Thyroid gland (tissue), 4 donors: ENCODE measurements at regions not wholly inside any gene's neighbourhood (a gene's known extent, or its start where the extent isn't known, plus 50 kb on each side); places are given as distances from the start of the nearest gene placed in this dataset.

Experiments
- DNase-seq, 2 donors: peaks; one replicate each; pipeline ENCODE4 v3.0.0-alpha.2; 2019
- H3K27ac ChIP-seq, 3 donors: fragments of 200-600 bp; sonication (generic); 1 replicate in 2 of 3; 2 replicates in 1 of 3; pipeline ENCODE4 v1.5.1; 2016 to 2019; ENCODE audit warnings: mild to moderate bottlenecking in 1 of 3, moderate library complexity in 1 of 3
- H3K27me3 ChIP-seq: fragments of 200-600 bp; sonication (generic); one replicate; pipeline ENCODE4 v1.5.1; 2019
- H3K36me3 ChIP-seq, 2 donors: fragments of 200-600 bp; sonication (generic); one replicate each; pipeline ENCODE4 v1.5.1; 2016 to 2019
- H3K4me1 ChIP-seq, 2 donors: fragments of 200-600 bp; sonication (generic); one replicate each; pipeline ENCODE4 v1.5.1; 2017 to 2019
- H3K4me3 ChIP-seq, 3 donors: fragments of 200-600 bp; sonication (generic); replicated peaks in 1 of 3; 1 replicate in 2 of 3; 2 replicates in 1 of 3; pipeline ENCODE4 v1.5.1; 2016; ENCODE audit warnings: mild to moderate bottlenecking in 1 of 3
- H3K9me3 ChIP-seq: fragments of 200-600 bp; sonication (generic); one replicate; pipeline ENCODE4 v1.5.1; 2017
- POLR2A ChIP-seq, 2 donors: fragments of 450-650 bp; IDR thresholded peaks; one replicate each; pipeline ENCODE4 v1.6.1; 2017; ENCODE audit warnings: antibody characterized with exemption in 2 of 2, mild to moderate bottlenecking in 2 of 2, moderate library complexity in 1 of 2
- WGBS, 2 donors: methylation state at CpG; one replicate each; pipeline ENCODE4 v1.1.5; 2017; 5-methylcytosine and 5-hydroxymethylcytosine counted together
- intact Hi-C: fragments of 100-400 bp; cut with DNase I; formaldehyde crosslinking; loops from one replicate; pipeline ENCODE4 v1.15.1; 2023
- TF ChIP-seq, protein P1 (sequence below), 6 experiments: fragments of 200-600 bp in 3 of 6; fragments of 450-650 bp in 3 of 6; sonication (generic) in 3 of 6; IDR thresholded peaks; one replicate each; pipeline ENCODE4 v1.5.1; 2016 to 2019; ENCODE audit warnings: antibody characterized with exemption in 6 of 6, mild to moderate bottlenecking in 2 of 6, inconsistent platforms in 1 of 6, moderate library complexity in 1 of 6

DNA sequence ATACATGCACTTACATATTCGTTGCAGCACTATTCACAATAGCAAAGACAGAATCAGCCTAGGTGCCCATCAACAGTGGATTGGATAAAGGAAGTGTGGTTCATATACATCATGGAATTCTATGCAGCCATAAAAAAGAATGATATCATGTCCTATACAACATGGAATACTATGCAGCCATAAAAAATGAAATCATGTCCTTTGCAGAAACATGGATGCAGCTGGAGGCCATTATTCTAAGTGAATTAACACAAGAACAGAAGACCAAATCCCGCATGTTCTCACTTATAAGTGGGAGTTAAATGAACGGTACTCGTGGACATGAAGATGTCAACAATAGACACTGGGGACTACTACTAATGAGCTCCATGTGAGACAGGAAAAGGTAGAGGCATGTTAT, 288.1 kb upstream of the TFPI start:
- Histone ChIP-seq H3K36me3 (no peaks in the 10 kb centered on the region), H3K27me3 (no peaks in the 10 kb centered on the region), H3K27ac (no peak overlapping the region), H3K9me3 (no peaks in the 10 kb centered on the region), H3K4me1 (no peaks in the 10 kb centered on the region), H3K4me3 (no peak overlapping the region)
- intact Hi-C loops, result loop anchor here (10.0 kb wide), 2 partner anchors 258 to 348 kb away; no protein-coding TSS in a partner anchor
- DNase-seq, result no peak
- TF ChIP-seq, protein P1, sequence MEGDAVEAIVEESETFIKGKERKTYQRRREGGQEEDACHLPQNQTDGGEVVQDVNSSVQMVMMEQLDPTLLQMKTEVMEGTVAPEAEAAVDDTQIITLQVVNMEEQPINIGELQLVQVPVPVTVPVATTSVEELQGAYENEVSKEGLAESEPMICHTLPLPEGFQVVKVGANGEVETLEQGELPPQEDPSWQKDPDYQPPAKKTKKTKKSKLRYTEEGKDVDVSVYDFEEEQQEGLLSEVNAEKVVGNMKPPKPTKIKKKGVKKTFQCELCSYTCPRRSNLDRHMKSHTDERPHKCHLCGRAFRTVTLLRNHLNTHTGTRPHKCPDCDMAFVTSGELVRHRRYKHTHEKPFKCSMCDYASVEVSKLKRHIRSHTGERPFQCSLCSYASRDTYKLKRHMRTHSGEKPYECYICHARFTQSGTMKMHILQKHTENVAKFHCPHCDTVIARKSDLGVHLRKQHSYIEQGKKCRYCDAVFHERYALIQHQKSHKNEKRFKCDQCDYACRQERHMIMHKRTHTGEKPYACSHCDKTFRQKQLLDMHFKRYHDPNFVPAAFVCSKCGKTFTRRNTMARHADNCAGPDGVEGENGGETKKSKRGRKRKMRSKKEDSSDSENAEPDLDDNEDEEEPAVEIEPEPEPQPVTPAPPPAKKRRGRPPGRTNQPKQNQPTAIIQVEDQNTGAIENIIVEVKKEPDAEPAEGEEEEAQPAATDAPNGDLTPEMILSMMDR (IDR thresholded peaks at IDR 0.05), result no peak
- TF ChIP-seq POLR2A (IDR thresholded peaks at IDR 0.05), result no peak
- 95% methylated on average over 4 of the region's 4 CpGs for WGBS, 2 donors

DNA sequence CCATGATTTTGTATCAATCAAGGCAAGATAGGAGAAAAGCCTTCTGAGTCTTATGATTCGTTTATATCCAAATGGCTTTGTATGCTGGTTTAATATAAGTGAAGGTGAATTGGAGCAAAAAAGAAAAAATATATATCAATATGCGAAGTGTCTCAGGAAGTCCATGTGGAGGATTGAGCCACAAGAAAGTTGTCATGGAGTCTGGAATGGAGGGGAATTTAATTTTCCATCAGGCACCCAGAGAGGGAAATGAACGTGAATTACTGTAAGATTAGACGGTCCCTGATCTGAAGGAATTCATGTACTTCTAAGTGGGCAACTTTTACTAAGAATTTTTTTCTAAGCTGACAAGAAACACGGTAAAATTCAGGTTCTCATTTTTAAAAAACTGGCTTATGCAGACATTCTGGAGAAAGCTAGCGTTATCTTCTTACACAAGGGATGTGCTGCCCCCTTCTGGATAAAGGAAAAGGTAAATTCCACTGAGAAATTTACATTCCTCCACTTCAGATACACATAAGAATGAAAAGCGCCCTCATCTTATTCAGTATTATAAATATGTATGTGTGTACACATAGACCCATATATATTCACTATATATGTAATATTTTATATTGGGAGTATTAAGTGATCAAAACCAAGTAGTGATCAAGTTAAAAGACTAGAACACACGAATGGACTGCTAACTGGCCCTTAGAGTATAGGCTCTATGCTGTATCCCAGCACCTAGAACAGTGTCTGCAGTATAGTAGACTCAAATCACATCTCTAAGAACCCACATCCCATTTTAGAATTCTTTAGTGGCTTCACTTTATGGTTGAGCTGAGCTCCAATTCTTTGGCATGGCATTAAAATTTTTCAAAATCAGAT, 289.0 kb upstream of the TFPI start:
- TF ChIP-seq POLR2A (IDR thresholded peaks at IDR 0.05), result no peak
- TF ChIP-seq, protein P1 (IDR thresholded peaks at IDR 0.05), result peak in 5 of 6 experiments; percentile 12 to 70 (median 65)
- H3K4me3 ChIP-seq, result no peak overlapping the region
- DNase-seq, result no peak
- no peaks in the 10 kb centered on the region for H3K36me3 ChIP-seq
- no peaks in the 10 kb centered on the region for H3K4me1 ChIP-seq
- WGBS, 2 donors, result 46 to 49% methylated on average over 8 of the region's 8 CpGs
- H3K27ac ChIP-seq, result no peak overlapping the region
- intact Hi-C loops, result loop anchor here (10.0 kb wide), 2 partner anchors 258 to 348 kb away; no protein-coding TSS in a partner anchor
- no peaks in the 10 kb centered on the region for H3K27me3 ChIP-seq
- H3K9me3 ChIP-seq, result no peaks in the 10 kb centered on the region

DNA sequence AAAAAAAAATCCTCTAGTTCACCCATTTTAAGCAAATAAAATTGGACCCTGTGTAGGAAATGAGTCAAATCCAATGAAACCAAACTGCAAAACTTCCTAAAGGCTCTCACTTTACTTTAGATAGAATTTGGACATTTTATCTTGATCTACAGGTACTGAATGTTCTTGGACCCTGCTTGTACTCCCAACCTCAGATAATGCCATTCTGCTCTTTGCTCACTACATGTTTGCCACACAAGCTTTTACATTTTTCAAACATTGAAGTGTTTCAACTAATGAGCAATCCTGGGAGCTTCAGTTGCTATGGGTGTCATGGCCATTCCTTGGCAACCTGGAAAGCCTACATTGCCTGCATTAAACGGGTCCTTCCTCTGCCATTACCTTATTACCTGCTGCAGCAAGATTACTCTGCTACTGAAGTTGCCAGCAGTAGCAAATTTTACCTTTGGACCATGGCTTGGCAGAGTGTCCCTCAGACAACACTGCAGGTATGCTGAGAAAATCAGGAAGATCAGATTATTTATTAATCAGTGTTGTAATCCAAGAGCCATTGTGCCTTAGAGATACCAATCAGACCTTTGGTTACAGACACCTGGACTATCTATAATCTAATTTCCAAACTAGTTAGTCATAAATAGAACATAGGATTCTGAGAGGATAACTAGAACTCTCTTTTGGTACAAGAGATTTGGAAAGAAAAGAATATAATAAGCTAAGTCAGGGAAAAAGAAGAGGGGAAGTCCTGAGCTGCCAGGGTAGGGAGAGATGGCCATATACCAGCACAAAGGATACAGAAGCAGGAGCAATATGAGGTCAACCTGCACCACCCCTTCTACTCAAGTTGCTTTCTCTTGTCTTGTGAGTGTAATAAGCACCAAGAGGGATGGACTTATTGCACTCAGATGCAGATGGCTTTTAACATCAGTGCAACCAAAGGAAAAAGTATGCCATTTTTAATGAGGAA, 293.3 kb upstream of the TFPI start:
- intact Hi-C loops, result loop anchor here (10.0 kb wide), 2 partner anchors 263 to 353 kb away; no protein-coding TSS in a partner anchor
- no peak for DNase-seq
- WGBS, 2 donors, result 88 to 100% methylated on average over 1 of the region's 1 CpG
- Histone ChIP-seq H3K9me3 (no peaks in the 10 kb centered on the region), H3K4me1 (no peaks in the 10 kb centered on the region), H3K4me3 (no peak overlapping the region), H3K27me3 (no peaks in the 10 kb centered on the region), H3K27ac (no peak overlapping the region), H3K36me3 (no peaks in the 10 kb centered on the region)
- TF ChIP-seq, protein P1 (IDR thresholded peaks at IDR 0.05), result no peak
- no peak for TF ChIP-seq POLR2A (IDR thresholded peaks at IDR 0.05)

DNA sequence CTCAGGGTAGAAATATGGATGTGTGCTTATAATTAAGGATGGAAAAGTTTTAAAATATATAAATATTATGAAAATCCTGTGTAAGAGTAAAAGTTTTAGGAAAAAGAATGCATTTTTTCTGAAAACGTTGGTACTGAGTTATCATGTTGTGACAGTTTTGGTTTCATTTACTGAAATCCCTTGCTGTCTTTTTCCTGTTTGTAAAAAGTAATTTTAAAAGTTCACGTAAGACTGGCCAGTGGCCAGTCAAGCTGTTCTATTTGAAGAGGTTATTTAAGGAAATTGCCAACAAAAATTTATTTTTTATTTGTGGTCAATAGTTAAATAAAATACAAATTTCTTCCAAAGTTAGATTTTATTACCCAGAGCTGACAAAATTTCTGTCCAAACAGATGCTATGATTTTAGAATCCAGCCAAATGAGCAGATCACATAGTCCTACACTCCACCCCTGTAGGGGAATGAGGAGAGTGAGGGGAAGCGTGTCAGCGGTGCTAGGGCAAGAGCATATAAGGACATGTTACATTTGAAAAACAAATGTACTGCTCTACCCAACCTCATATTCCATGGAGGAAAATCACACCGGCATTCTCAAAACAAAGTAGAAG, 297.8 kb upstream of the TFPI start:
- no peaks in the 10 kb centered on the region for H3K4me1 ChIP-seq
- TF ChIP-seq, protein P1 (IDR thresholded peaks at IDR 0.05), result no peak
- no peak for TF ChIP-seq POLR2A (IDR thresholded peaks at IDR 0.05)
- no peaks in the 10 kb centered on the region for H3K36me3 ChIP-seq
- no peak overlapping the region for H3K27ac ChIP-seq
- no peaks in the 10 kb centered on the region for H3K27me3 ChIP-seq
- no peak overlapping the region for H3K4me3 ChIP-seq
- no peak for DNase-seq
- H3K9me3 ChIP-seq, result no peaks in the 10 kb centered on the region
- intact Hi-C loops, result no loop called here
- 62 to 67% methylated on average over 5 of the region's 5 CpGs for WGBS, 2 donors
